NCI-H524 (cell line): ENCODE measurements at regions not wholly inside any gene's neighbourhood (a gene's known extent, or its start where the extent isn't known, plus 50 kb on each side); places are given as distances from the start of the nearest gene placed in this dataset.
A peak's percentile ranks its signal among the peaks of the same experiment; 100 is the strongest.
"Not testable (repeated sequence)": the region's sequence is repeated elsewhere in the genome, so short reads cannot be mapped to it uniquely, and the experiment has no call there.

ENCODE experiments used
- DNase-seq, 2 experiments: peaks; one replicate each; lab custom pipeline; 2025; lab: John Stamatoyannopoulos, UW

DNA sequence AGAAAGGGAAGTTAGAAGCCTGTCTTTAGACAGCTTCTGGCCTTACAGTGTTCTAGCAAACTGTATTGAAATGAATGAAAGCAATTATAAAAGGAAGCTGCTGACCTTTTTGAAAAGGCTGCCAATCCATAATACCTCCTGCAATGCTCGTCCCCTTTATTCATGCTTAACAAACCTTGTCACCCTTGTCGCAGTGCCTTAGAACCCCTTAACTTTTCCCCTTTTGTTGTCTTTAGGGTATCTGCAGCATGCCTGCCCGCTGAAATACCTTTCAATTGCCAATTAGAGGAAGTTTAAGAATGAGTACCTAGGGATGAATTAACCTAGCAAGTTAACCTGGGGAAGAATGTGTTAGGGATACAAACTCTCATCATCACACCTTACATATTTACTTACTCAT lies 731.2 kb downstream of the RERGL start:
- DNase-seq, result no peak

DNA sequence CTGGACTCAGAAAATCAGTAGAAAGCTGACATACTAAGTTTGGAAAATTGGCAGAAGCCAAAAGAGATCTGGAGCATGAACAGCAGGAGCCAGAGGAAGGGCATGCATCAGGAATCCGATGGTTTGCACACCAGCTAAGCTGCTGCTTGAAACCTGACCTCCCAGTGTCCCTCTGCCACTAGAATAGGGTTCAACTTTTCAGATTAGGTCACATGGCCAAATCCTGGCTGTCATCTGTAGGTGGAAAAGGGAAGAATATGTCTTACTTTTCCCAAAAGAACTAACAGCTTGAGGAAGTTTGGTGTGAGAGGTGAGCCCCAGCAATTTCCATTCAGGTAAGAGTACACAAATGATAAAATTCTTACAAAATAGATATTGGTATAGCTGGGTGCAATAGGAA lies 732.6 kb downstream of the RERGL start:
- DNase-seq, result peak in 1 of 2 experiments; percentile 30

DNA sequence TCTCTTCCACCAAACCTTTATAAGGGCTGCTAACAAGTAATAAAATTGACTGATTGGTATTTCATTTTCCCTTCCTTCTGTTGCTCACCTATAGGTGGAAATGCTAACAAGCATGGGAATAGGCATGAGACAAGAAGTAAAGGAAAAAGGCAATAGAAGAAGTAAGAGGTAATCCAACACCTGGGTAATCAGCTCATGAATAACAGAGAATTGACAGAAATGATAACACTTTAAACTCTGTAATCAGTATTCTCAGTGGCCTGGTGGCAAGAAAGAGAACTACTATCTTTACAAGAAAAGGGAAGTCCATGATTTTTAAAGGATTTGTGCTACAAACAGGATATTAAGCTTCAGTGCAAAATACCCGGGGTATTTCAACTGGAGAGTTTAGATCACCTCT lies 737.8 kb downstream of the RERGL start:
- no peak for DNase-seq

DNA sequence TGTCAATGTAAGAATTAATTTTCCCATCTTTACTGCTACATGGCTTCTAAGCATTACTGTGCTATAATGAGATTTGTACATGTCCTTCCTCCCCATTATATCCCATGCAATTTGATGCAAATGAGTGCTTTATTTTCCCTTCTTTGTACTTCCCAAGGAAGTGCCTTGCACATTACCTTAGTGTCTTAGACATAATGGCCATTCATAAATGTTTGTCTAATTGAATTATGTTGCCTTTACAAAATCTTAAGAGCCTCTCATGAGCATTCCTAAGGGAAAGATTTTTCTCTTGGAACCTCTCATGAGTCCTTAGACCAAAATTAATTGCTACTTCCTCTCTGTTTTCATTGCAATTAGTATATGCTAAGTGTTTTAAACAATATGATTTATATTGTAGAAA lies 741.7 kb downstream of the RERGL start:
- no peak for DNase-seq

DNA sequence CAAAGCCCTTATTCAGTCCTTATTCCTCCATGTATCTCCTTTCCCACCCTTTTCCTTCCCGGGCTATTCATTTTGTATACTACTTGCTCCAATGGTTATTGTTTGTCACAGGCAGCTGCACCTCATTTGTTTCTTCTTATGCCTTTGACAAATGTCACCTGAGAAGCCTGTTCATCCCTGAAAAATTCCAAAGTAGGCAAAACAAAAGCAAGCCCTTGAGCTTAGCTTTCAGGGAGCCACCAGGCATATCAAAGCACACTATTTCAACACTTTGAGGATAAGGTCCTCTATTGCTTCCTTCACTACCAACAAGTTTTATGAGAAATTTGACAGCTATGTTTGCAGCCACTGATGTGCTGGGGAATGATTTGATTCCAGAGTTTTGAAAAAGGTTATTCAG lies 738.7 kb upstream of the LMO3 start:
- DNase-seq, result no peak

DNA sequence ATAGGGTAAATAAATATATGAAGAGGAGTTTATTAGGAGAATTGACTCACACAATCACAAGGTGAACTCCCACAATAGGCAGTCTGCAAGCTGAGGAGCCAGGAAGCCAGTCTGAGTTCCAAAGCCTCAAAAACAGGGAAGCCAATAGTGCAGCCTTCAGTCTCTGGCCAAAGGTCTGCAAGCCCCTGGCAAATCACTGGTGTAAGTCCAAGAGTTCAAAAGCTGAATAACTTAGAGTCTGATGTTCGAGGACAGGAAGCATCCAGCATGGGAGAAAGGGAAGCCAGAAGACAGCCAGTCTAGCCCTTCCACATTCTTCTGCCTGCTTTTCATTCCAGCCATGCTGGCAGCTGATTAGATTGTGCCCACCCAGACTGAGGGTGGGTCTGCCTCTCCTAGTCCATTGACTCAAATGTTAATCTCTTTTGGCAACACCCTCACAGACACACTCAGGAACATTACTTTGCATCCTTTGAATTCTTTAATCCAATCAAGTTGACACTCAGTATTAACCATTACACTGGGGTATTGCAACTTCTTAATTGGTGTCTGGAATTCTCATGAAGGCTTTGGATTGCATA lies 736.5 kb upstream of the LMO3 start:
- DNase-seq, result no peak

DNA sequence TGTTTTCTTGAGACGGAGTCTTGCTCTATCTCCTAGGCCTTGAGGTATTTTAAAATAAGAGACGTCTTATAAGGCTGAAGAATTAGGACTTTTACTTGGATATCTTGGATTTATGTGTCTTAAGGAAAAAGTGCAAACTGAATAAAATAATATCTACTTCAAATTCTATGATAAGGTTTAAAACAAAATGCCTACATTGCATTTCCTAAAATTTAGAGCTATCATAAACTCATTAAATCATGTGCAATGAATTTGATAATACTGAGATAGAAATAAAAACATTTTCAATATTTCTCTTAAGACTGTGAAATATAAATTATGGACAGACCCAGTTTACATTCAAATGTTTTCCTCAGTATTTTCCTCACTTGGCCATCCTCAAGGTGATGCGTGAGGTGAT lies 729.5 kb upstream of the LMO3 start:
- DNase-seq, result no peak

DNA sequence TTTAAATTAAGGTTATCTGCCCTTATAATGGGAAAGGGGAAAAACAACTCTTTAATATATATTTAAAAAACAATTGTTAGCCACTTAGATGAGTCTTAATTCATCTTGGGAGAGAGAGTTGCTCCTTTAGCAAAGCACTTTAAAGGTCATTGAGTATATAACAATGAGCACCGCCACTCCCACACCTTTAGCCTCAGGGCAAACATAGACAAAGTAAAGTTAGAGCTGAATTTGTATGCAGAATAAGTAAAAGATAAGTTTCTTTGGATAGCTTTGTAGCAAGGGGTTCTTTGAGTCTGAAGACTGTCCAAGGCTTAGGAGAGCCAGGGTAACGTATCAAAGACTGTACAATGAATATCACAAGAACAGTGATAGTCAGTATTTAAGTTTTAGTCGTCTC lies 728.8 kb upstream of the LMO3 start:
- no peak for DNase-seq

DNA sequence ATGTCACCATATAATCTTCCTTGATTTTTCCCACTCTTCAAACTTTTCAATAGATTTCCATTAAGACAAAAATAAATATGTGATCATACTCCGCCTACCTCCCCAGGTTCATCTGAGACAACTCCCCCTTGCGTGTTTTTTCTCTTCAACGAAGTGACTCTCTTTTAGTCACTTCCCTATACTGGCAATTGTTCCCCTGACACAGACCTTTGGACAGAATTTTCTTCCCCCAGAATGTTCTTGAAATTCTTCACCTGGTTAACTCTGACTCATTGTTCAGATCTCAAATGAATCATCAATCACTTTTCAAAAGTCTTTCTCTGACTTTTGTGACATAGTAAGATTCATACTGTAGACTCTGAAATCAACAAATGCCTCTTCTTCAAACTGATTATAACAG lies 727.3 kb upstream of the LMO3 start:
- no peak for DNase-seq

DNA sequence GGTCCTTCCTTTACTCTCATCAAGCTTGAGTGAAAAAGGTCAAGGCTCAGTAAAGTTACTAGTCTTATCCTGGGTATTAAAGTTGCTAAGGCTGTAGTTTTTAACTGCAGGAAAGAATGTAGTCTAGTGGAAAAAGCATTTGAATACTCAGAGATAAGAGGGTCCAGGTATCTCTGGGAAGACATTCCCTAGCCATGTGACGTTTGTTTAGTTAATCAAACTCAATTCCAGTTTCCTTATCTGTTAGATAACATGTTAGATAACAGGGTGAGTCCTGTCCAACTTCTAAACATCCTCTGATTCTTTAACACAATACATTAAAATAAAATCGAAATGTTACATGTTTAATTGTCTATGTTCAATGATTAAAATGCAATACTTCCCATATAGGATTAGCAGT lies 720.7 kb upstream of the LMO3 start:
- no peak for DNase-seq

DNA sequence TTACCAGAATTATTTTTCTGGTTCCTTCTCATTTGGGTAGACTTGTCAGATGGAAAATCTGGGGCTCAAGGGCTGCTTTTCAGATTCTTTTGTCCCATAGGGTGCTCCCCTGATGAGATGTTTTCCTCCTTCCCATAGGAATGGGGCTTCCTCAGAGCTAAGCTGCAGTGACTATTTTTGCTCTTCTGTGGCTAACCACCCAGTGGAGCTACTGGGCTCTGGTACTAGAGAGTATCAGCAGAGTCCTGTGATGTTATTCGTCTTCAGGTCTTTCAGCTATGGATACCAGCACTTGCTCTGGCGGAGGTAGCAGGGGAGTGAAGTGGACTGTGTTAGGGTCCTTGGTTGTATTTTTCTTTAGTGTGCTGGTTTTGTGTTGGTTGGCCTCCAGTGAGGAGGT lies 716.1 kb upstream of the LMO3 start:
- DNase-seq, result no peak

DNA sequence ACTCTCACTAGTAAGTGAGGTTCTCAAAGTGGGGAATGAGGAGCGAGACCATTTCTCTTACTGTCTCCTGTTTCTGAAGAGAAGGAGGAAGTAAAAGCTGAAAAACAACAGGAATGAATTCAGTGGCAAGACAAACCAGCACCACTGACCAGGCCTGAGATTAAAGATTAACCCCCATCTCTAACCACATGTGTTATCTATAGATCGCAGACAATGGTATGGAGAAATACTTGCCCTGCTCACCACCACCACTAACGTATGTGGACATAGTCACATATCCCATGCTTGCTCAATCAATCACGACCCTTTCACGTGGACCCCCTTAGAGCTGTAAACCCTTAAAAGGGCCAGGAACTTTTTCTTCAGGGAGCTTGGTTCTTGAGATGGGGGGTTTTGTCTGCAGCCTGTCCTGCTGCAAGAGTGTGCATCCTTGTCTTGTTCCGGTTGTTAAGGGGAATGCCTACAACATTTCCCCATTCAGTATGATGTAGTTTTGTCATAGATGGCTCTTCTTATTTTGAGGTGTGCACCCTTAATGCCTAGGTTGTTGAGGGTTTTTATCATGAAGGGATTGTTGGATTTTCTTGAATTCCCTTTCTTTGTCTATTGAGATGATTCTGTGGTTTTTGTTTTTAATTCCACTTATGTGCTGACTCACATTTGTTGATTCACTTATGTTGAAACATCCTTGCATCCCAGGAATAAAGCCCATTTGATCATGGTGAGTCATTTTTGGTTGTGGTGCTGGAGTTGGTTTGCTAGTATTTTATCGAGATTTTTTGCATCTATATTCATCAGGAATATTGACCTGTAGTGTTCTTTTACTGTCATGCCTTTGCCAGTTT lies 698.8 kb upstream of the LMO3 start:
- no peak for DNase-seq

DNA sequence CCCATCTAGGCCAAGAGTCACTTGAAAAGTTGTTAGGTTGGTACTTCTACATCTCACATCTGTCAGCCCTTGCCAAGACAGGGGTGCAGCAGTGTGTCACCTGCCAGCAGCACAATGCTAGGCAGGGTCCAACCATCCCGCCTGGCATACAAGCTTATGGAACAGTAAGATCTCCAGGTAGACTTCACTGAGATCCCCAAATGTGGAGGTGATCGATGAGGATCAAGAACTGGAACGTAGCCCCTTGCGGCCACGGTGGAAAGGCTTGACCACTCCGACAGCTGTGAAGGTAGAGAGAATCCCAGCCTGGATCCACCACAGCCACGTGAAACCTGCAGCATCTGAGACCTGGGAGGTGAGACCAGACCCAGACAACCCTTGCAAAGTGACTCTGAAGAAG lies 696.0 kb upstream of the LMO3 start:
- no peak for DNase-seq

DNA sequence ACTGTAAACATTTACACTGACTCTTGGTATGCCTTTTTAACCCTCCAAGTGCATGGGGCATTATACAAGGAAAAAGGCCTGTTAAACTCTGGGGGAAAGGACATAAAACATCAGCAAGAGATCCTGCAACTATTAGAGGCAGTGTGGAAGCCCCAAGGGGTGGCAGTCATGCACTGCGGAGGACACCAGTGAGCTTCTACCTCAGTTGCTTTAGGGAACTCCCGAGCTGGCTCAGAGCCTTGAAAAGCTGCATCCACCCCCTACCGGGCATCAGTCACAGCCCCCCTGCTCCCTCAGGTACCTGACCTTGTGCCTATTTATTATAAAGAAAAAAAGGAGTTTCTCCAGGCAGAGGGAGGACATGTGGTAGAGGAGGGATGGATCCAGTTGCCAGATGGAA lies 695.6 kb upstream of the LMO3 start:
- DNase-seq, result peak; percentile 6 to 59

DNA sequence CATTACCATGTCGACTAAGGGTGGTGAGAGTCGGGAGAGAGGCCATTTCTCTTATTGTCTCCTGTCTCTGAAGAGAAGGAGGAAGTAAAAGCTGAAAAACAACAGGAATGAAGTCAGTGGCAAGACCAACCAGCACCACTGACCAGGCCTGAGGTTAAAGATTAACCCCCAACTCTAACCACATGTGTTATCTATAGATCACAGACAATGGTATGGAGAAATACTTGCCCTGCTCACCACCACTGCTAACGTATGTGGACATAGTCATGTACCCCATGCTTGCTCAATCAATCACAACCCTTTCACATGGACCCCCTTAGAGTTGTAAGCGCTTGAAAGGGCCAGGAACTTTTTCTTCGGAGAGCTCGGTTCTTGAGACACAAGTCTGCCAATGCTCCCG lies 690.9 kb upstream of the LMO3 start:
- no peak for DNase-seq

DNA sequence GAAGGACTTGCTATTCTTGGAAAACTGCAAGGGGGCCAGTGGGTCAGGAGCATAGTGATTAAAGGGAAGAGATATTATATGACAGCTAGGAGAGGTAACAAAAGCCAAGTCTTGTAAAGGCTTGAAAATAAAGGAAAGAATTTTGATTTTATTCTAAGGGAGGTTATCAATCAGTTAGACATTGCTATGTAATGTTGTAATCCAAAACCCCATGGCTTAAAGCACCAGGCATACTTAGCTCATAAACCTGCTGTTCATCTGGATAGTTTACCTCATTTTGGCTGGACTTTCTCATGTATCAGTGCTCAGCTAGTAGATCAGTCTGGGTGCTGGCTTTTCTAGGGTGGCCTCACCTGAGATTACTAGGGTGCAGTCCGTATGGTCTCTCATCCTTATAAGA lies 680.9 kb upstream of the LMO3 start:
- no peak for DNase-seq

DNA sequence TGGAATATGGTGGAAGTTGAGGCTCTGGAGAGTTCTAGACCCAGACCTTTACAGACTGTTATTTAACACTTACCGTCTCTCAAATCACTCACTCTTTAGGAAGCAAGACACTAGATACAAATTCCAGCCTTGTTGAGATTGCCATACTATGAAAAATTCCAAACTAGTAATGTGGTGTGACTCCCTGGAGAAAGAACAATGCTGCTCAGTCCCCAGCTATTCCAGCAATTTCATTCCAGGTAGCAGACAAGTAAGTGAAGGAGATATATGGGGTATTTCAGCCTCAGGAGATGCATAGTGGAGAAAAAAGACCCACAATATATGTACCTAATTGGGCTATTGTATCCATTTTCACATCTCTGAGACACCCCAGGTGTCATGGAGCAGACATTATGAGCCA lies 678.9 kb upstream of the LMO3 start:
- no peak for DNase-seq

DNA sequence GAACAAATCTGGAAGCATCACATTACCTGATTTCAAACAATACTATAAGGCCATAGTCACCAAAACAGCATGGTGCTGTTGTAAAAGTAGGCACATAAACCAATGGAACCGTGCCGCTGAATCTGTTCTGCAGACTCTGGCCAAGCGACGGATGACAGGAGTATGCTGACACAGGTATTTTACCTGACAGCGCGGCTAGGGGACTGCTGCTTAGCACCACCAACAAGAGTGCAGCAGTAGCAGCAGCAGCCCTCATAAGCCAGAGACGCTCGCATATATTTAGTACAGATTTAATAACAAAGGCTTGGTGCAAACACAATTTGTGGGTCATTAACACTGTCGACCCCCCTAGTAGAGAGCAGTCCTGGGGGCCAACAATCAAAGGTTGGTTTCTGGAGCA lies 677.6 kb upstream of the LMO3 start:
- no peak for DNase-seq

DNA sequence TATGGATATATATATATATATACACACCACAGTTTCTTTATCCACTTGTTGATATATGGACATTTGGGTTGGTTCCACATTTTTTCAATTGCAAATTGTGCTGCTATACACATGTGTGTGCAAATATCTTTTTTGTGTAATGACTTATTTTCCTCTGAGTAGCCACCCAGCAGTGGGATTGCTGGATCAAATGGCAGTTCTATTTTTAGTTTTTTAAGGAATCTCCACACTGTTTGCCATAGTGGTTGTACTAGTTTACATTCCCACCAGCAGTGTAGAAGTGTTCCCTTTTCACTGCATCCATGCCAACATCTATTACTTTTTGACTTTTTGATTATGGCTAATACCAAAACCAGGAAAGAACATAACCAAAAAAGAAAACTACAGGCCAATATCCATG lies 676.2 kb upstream of the LMO3 start:
- DNase-seq, result not testable (repeated sequence)

DNA sequence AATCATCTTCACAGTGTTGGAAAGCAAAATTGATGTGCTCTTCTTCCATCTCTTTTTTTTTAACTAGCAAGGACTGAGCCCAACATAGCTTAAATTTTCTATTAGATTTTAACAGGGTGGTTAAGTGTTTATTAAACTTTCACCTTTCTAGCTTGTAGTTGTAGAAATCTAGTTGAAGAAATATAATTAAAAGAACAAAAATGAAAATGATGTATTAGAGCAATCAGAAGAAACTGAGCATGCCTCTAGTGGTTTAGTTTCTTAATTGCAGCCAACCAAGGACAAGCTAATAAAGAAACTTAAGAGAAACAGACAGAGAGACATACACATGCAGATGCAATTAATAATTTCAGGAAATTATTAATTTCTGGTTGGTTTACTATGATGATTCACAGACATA lies 673.0 kb upstream of the LMO3 start:
- DNase-seq, result no peak

DNA sequence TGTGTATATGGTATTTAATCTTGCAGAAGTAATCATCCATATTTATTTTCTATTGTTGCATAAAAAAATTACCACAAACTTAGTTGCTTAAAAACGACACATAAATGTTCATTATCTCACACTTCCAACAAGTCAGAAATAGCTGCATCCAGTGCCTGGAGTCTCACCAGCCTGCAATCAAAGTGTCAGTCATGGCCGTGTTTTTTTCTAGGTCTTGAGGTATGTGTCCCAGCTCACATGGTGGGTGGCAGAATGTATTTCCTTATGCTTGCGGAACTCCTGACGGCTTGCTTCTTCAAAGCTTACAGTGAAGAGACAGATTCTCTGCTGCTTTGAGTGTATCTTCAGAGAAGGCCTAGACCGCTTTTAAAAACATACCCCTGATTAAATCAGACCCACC lies 670.2 kb upstream of the LMO3 start:
- DNase-seq, result no peak

DNA sequence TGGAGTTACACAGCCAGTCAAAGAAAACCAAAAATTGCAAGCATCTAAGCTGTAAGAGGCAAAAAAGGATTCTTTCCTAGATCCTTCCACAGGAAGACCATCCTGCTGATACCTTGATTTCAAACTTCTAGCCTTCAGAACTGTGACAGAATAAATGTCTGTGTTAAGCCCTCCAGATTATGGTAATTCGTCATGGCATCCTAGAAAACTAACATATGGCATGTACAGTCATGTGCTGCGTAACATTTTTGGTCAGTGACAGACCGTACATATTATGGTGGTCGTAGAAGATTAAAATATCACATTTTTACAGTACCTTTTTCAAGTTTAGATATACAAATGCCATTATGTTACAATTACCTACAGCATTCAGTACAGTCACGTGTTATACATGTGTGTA lies 660.9 kb upstream of the LMO3 start:
- no peak for DNase-seq

DNA sequence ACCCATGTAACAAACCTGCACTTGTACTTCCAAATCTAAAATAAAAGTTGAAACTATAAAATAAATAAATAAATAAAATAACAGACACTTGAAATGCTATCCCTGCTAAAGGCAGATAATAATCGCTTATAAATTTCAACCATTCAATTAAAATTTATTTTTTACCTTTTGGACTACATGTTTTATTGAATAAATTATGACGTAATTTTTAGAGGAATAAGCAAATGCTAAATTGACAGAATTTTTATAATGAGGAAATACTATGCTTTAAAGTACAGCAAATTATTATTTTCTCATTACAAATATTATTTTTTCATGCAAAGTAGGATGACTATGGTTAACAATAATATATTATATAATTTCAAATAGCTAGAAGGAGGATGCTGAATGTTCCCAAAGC lies 658.6 kb upstream of the LMO3 start:
- no peak for DNase-seq

DNA sequence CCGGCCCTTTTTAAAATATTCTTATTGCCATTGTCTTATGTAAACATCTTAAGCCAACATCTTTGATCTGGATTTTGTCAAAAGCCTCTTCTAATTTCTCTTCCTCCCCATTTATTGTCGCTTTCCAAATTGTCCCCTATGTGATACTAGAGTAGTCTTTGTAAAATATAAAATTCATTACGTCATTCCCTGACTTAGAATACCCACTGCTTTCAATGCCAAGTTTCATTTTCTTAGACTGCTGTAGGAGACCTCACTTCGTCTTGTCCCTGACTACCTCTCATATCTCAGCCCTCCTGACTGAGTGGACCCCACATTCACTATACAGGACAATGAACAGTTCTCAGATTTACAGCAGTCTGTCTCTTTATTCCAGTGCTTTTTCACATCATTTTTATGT lies 633.9 kb upstream of the LMO3 start:
- no peak for DNase-seq
